SU-DHL-6 (cell line): ENCODE measurements at regions not wholly inside any gene's neighbourhood (a gene's known extent, or its start where the extent isn't known, plus 50 kb on each side); places are given as distances from the start of the nearest gene placed in this dataset.

Experiments used
- H2AFZ ChIP-seq: fragments of 200-600 bp; sonication (generic); 2 replicates; pipeline ENCODE4 v1.6.1; 2014; ENCODE audit warnings: low read depth, mild to moderate bottlenecking, moderate library complexity, mixed read lengths, antibody characterized with exemption, low read length; ENCODE audit not compliant: severe bottlenecking
- H3F3A ChIP-seq: fragments of 200-600 bp; shearing (Covaris generic); 2 replicates; pipeline ENCODE4 v1.6.0; 2016; ENCODE audit warnings: antibody characterized with exemption, mild to moderate bottlenecking; ENCODE audit not compliant: insufficient read depth
- H3K27ac ChIP-seq: fragments of 200-600 bp; sonication (generic); 2 replicates; pipeline ENCODE4 v1.5.1; 2016; ENCODE audit warnings: low read depth, mild to moderate bottlenecking, low read length, moderate library complexity, mixed read lengths
- H3K27me3 ChIP-seq: fragments of 200-600 bp; sonication (generic), shearing (Covaris generic); 2 replicates; pipeline ENCODE4 v1.6.0; 2014; ENCODE audit warnings: mild to moderate bottlenecking, low read length
- H3K36me3 ChIP-seq: fragments of 200-600 bp; sonication (generic); 2 replicates; pipeline ENCODE4 v1.6.1; 2014; ENCODE audit warnings: mild to moderate bottlenecking, low read length, mixed read lengths
- H3K4me2 ChIP-seq: fragments of 300-600, 200-600 bp; shearing (Covaris generic), sonication (generic); 2 replicates; pipeline ENCODE4 v1.6.0; 2014; ENCODE audit warnings: low read length, low read depth, mild to moderate bottlenecking; ENCODE audit not compliant: poor library complexity, severe bottlenecking
- H3K4me3 ChIP-seq: fragments of 200-600 bp; sonication (generic); 2 replicates; pipeline ENCODE4 v1.5.1; 2014; ENCODE audit warnings: antibody characterized with exemption, low read length, mild to moderate bottlenecking, mixed read lengths; ENCODE audit not compliant: insufficient read depth, poor library complexity, severe bottlenecking
- H3K79me2 ChIP-seq: fragments of 200-600 bp; sonication (generic); 2 replicates; pipeline ENCODE4 v1.6.1; 2014; ENCODE audit warnings: mild to moderate bottlenecking, low read length, moderate library complexity; ENCODE audit not compliant: insufficient read depth
- H3K9ac ChIP-seq: fragments of 200-600 bp; sonication (generic); 2 replicates; pipeline ENCODE4 v1.7.0; 2014; ENCODE audit warnings: mild to moderate bottlenecking, low read length
- H3K9me2 ChIP-seq: fragments of 200-600 bp; sonication (generic); replicated peaks from 2 replicates; pipeline ENCODE4 v1.6.1; 2014; ENCODE audit warnings: low read length; ENCODE audit not compliant: insufficient read depth
- H3K9me3 ChIP-seq: fragments of 200-600 bp; sonication (generic); 2 replicates; pipeline ENCODE4 v1.6.1; 2014; ENCODE audit warnings: low read length, mixed read lengths; ENCODE audit not compliant: insufficient read depth
- H4K20me1 ChIP-seq: fragments of 200-600 bp; sonication (generic); 2 replicates; pipeline ENCODE4 v1.6.1; 2014; ENCODE audit warnings: low read depth, mild to moderate bottlenecking, antibody characterized with exemption, low read length, moderate library complexity, mixed read lengths
- CTCF ChIP-seq: fragments of 200-600 bp; sonication (generic); IDR thresholded peaks from one replicate; pipeline ENCODE4 v1.5.1; 2017; ENCODE audit warnings: antibody characterized with exemption, mild to moderate bottlenecking, low read length, moderate library complexity; ENCODE audit not compliant: insufficient read depth, poor library complexity, severe bottlenecking
- EZH2phosphoT487 ChIP-seq: fragments of 200-600 bp; sonication (generic), shearing (Covaris generic); conservative IDR thresholded peaks from 2 replicates; pipeline ENCODE4 v1.6.1; 2018; ENCODE audit warnings: mild to moderate bottlenecking, antibody characterized with exemption, low read length, moderate library complexity, mixed read lengths

GRCh38 chr21:31491617-31492016 lies 147.6 kb upstream of the TIAM1 start:
- no peaks in the 10 kb centered on the region for H4K20me1 ChIP-seq
- no peak overlapping the region for H3K27ac ChIP-seq
- H3K4me3 ChIP-seq, result no peak overlapping the region
- H3K9me3 ChIP-seq, result no peaks in the 10 kb centered on the region
- H3K9me2 ChIP-seq, result no peaks in the 10 kb centered on the region
- H2AFZ ChIP-seq, result no peak overlapping the region
- H3F3A ChIP-seq, result no peaks in the 10 kb centered on the region
- no peak overlapping the region for H3K4me2 ChIP-seq
- TF ChIP-seq EZH2phosphoT487 (no peak), CTCF (no peak)
- peaks cover 10% of the 10 kb centered on the region; the same call in 1 of the 2 replicates for H3K79me2 ChIP-seq
- H3K9ac ChIP-seq, result no peak overlapping the region
- no peaks in the 10 kb centered on the region for H3K27me3 ChIP-seq
- H3K36me3 ChIP-seq, result no peaks in the 10 kb centered on the region

GRCh38 chr21:31490443-31490842 lies 146.4 kb upstream of the TIAM1 start:
- TF ChIP-seq EZH2phosphoT487 (no peak), CTCF (no peak)
- Histone ChIP-seq H3K4me3 (no peak overlapping the region), H3K4me2 (no peak overlapping the region), H3K9me2 (no peaks in the 10 kb centered on the region), H2AFZ (no peak overlapping the region), H3K27ac (no peak overlapping the region), H3K9ac (no peak overlapping the region), H3K9me3 (no peaks in the 10 kb centered on the region), H3K27me3 (no peaks in the 10 kb centered on the region), H3K79me2 (peaks cover 13% of the 10 kb centered on the region), H3F3A (no peaks in the 10 kb centered on the region), H4K20me1 (no peaks in the 10 kb centered on the region), H3K36me3 (no peaks in the 10 kb centered on the region)

GRCh38 chr21:31489726-31490125 lies 145.7 kb upstream of the TIAM1 start:
- TF ChIP-seq CTCF (no peak), EZH2phosphoT487 (no peak)
- no peak overlapping the region for H2AFZ ChIP-seq
- H3K36me3 ChIP-seq, result no peaks in the 10 kb centered on the region
- no peaks in the 10 kb centered on the region for H4K20me1 ChIP-seq
- H3K9ac ChIP-seq, result no peak overlapping the region
- no peak overlapping the region for H3K27ac ChIP-seq
- H3K4me3 ChIP-seq, result no peak overlapping the region
- no peaks in the 10 kb centered on the region for H3K9me3 ChIP-seq
- no peak overlapping the region for H3K4me2 ChIP-seq
- no peaks in the 10 kb centered on the region for H3K9me2 ChIP-seq
- no peaks in the 10 kb centered on the region for H3K27me3 ChIP-seq
- no peaks in the 10 kb centered on the region for H3F3A ChIP-seq
- H3K79me2 ChIP-seq, result peaks cover 14% of the 10 kb centered on the region

DNA sequence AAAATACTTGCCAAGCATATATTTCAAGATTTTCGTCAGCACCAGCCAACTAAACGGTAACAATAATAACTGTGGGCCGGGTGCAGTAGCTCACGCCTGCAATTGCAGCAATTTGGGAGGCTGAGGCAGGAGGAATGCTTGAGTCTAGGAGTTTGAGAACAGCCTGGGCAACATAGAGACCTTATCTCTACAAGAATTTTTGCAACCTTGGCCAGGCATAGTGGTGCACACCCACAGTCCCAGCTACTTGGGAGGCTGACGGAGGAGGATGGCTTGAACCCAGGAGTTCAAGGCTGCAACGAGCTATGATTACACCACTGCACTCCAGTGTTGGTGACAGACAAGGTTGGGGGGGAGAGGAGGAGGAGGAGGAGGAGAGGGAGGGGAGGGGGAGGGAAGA lies 145.0 kb upstream of the TIAM1 start:
- Histone ChIP-seq H3F3A (no peaks in the 10 kb centered on the region), H3K27ac (no peak overlapping the region), H3K36me3 (no peaks in the 10 kb centered on the region), H3K27me3 (no peaks in the 10 kb centered on the region), H4K20me1 (no peaks in the 10 kb centered on the region), H3K9me3 (no peaks in the 10 kb centered on the region), H3K4me2 (no peak overlapping the region), H2AFZ (no peak overlapping the region), H3K4me3 (no peak overlapping the region), H3K9ac (no peak overlapping the region), H3K79me2 (peaks cover 16% of the 10 kb centered on the region), H3K9me2 (no peaks in the 10 kb centered on the region)
- TF ChIP-seq CTCF (no peak), EZH2phosphoT487 (no peak)
